Thymus (tissue), 11 donors: ENCODE measurements at regions not wholly inside any gene's neighbourhood (a gene's known extent, or its start where the extent isn't known, plus 50 kb on each side); places are given as distances from the start of the nearest gene placed in this dataset.

Experiments
- DNase-seq, 9 donors: peaks; one replicate each; pipeline ENCODE4 v3.0.0-alpha.2; 2013; ENCODE audit warnings: low spot score in 9 of 9, low read depth in 6 of 9, missing footprints in 1 of 9
- H3K27ac ChIP-seq, 2 donors: one replicate each; pipeline ENCODE4 v1.5.1; 2013; ENCODE audit warnings: control low read depth in 1 of 2, low read depth in 1 of 2, low read length in 1 of 2, mild to moderate bottlenecking in 1 of 2, moderate library complexity in 1 of 2
- H3K27me3 ChIP-seq, 2 donors: one replicate each; pipeline ENCODE4 v1.5.1; 2013; ENCODE audit warnings: low read length in 1 of 2; ENCODE audit not compliant: control insufficient read depth in 2 of 2, insufficient read depth in 1 of 2
- H3K36me3 ChIP-seq, 2 donors: one replicate each; pipeline ENCODE4 v1.5.1; 2013; ENCODE audit warnings: low read length in 1 of 2, mild to moderate bottlenecking in 1 of 2, moderate library complexity in 1 of 2; ENCODE audit not compliant: control insufficient read depth in 2 of 2, insufficient read depth in 2 of 2
- H3K4me1 ChIP-seq, 2 donors: one replicate each; pipeline ENCODE4 v1.5.1; 2013; ENCODE audit warnings: low read length in 2 of 2; ENCODE audit not compliant: control insufficient read depth in 2 of 2, insufficient read depth in 2 of 2
- H3K4me3 ChIP-seq, 2 donors: one replicate each; pipeline ENCODE4 v1.5.1; 2013; ENCODE audit warnings: low read length in 2 of 2, control low read depth in 1 of 2, mild to moderate bottlenecking in 1 of 2
- H3K9me3 ChIP-seq, 2 donors: one replicate each; pipeline ENCODE4 v1.5.1; 2013; ENCODE audit warnings: low read length in 1 of 2, mild to moderate bottlenecking in 1 of 2; ENCODE audit not compliant: control insufficient read depth in 2 of 2, insufficient read depth in 1 of 2
- WGBS: extraction: QIAGEN DNeasy Blood & Tissue Kit; methylation state at CpG from one replicate; pipeline ENCODE4 v1.1.7; 2013; 5-methylcytosine and 5-hydroxymethylcytosine counted together
- donor health status: healthy.

DNA sequence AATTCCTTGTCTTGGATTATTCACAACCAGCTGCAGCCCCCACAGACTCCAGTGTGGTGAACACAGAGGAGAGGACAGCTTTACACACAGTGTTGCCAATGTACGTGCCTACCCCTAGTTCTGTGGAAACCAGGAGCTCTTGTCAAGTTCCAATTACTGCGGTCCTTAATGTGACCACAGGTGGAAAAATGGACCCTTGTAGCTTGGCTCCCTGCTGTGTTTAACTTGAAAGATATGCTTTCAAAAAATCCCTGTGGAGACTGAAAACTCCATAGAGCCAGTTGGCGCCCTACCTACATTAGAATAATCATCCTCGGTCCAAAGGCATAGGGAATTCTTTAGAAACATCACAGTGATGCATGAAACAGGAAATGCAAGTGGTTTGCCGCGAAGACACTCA, 118.3 kb upstream of the SLC22A23 start:
- H3K4me1 ChIP-seq = peaks cover 0 to 2% of the 10 kb centered on the region in 2 donors
- H3K27ac ChIP-seq = no peak overlapping the region
- no peaks in the 10 kb centered on the region for H3K36me3 ChIP-seq
- WGBS = 81% methylated on average over 6 of the region's 6 CpGs
- H3K9me3 ChIP-seq = no peaks in the 10 kb centered on the region
- no peak overlapping the region for H3K4me3 ChIP-seq
- H3K27me3 ChIP-seq = no peaks in the 10 kb centered on the region
- no peak for DNase-seq

DNA sequence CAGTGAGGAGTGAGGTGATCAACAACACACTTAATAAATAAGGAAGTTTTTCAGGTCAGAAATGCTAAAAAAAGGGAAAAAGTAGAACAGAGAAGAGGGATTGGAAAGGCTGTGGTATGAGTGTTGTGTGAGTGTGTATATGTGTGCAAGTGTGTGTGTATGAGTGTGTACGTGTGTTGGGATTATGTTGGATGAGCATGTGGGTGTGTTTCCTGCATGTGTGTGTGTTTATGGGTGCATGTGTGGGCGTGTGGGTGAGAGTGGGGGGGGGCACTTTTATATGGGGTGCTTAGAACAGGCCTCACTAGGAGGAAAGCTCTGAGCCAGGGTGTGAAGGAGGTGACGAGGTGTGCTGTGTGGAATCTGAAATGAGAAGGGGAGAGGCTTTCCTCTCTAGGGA, 116.8 kb upstream of the SLC22A23 start:
- peaks cover 0 to 2% of the 10 kb centered on the region in 2 donors for H3K4me1 ChIP-seq
- no peaks in the 10 kb centered on the region for H3K9me3 ChIP-seq
- no peak overlapping the region for H3K4me3 ChIP-seq
- no peak for DNase-seq
- no peak overlapping the region for H3K27ac ChIP-seq
- no peaks in the 10 kb centered on the region for H3K36me3 ChIP-seq
- WGBS = 84% methylated on average over 3 of the region's 3 CpGs
- H3K27me3 ChIP-seq = no peaks in the 10 kb centered on the region

GRCh38 chr6:3571836-3572235, 115.0 kb upstream of the SLC22A23 start:
- H3K4me3 ChIP-seq = no peak overlapping the region
- H3K27ac ChIP-seq = no peak overlapping the region
- peaks cover 0 to 2% of the 10 kb centered on the region in 2 donors for H3K4me1 ChIP-seq
- no peaks in the 10 kb centered on the region for H3K9me3 ChIP-seq
- DNase-seq = no peak
- H3K36me3 ChIP-seq = no peaks in the 10 kb centered on the region
- WGBS = 75% methylated on average over 9 of the region's 9 CpGs
- H3K27me3 ChIP-seq = no peaks in the 10 kb centered on the region

DNA sequence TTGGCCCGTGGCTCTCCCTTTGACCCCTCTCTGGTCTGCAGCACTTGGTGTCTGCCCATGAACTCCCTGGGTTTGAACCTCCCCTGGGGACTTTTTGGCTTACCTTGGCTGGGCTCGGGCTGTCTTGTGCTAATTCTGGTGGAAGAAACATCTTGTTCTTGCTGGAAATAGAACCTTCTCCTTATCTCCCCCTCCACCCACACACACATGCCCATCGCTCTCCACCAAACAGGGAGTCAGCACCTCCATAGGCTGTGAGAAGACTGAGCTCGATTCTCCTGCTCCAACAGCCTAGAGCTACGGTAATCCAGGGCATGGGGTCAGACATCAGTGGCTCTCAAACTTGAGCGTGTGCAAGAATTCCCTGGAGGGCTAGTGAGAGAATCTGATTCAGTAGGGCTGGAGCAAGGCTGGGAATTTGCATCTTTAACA, 114.4 kb upstream of the SLC22A23 start:
- Histone ChIP-seq H3K27ac (no peak overlapping the region), H3K4me1 (peaks cover 0 to 2% of the 10 kb centered on the region in 2 donors), H3K9me3 (no peaks in the 10 kb centered on the region), H3K27me3 (no peaks in the 10 kb centered on the region), H3K4me3 (no peak overlapping the region), H3K36me3 (no peaks in the 10 kb centered on the region)
- WGBS = 93% methylated on average over 6 of the region's 6 CpGs
- DNase-seq = no peak

DNA sequence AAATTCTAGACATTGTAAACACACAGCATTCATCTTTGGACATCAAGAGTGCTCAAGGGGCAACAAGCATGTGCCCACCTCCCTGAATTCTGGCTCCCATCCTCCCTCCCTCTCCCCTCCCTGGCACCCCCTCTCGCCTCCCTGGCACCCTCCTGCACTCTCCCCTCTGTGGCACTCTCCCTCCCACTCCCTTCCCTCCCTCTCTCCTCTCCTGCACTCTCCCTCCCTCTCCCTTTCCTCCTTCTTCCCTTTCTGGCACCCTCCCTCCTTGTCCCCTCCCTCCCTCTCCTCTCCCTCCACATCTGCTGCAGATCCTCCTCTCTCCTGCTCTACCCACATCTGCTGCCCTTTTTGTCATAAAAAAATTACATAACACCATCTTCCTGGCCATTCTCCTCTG, 113.0 kb upstream of the SLC22A23 start:
- no peaks in the 10 kb centered on the region for H3K36me3 ChIP-seq
- 77% methylated on average over 1 of the region's 1 CpG for WGBS
- no peaks in the 10 kb centered on the region for H3K4me1 ChIP-seq
- no peak overlapping the region for H3K4me3 ChIP-seq
- no peak for DNase-seq
- H3K27me3 ChIP-seq = no peaks in the 10 kb centered on the region
- H3K9me3 ChIP-seq = no peaks in the 10 kb centered on the region
- no peak overlapping the region for H3K27ac ChIP-seq

DNA sequence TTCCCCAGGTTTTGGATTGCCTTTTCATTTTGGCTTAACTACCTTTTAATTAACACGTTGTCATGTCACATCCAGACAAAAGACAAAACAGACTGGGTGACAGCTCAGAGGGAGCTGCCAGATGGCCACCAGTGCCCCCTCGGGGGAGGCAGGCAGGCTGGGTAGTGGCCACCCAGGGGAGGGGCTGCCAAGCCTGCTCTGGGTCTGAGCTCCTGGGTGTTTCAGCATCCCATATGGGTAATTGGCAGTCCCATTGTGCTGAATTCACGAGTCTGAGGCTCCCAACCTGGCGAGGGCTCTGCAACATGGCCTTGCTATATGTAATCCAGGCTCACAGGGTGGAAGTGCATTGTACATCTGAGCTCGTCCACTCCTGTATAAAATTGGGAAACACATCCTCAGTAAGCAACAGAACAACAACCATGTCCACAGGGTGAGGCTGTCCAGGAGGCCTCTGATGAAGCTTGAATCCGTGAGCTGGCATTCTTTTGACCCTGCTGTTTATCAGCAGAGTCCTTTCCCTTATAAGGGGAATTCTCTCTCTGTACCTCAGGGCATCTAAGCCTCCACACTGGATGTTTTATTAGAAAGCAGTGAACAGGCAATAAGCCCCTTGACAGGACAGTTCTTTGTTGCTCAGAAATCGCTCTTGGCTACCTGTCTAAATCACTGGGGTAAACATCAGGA, 111.7 kb upstream of the SLC22A23 start:
- DNase-seq = no peak
- Histone ChIP-seq H3K4me3 (no peak overlapping the region), H3K36me3 (no peaks in the 10 kb centered on the region), H3K9me3 (no peaks in the 10 kb centered on the region), H3K27ac (no peak overlapping the region), H3K4me1 (no peaks in the 10 kb centered on the region), H3K27me3 (no peaks in the 10 kb centered on the region)
- 87% methylated on average over 7 of the region's 7 CpGs for whole genome bisulfite sequencing

GRCh38 chr6:3566812-3567211, 110.0 kb upstream of the SLC22A23 start:
- 96% methylated on average over 8 of the region's 8 CpGs for WGBS
- Histone ChIP-seq H3K27me3 (no peaks in the 10 kb centered on the region), H3K4me3 (no peak overlapping the region)

DNA sequence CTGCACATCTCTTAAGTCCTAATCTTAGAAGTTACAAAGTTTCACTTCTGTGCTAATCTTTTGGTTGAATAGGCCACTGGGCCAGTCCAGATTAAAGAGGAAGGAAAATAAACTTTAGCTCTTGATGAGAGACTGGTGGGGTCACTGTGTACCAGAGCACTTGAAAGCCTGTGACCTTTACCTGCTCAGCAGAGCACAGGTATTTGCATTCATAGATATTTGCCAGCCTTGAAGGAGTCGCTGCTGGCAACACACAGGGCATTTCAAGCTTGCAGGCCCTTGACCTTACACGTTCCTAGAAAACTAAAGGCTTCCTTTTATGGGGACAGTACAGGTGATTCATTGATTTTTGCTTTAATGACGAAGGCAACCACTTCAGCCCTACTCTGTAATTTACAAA, 108.4 kb upstream of the SLC22A23 start:
- 97% methylated on average over 3 of the region's 3 CpGs for WGBS
- no peak for DNase-seq
- H3K36me3 ChIP-seq = no peaks in the 10 kb centered on the region
- no peaks in the 10 kb centered on the region for H3K9me3 ChIP-seq
- H3K27ac ChIP-seq = no peak overlapping the region
- H3K4me1 ChIP-seq = no peaks in the 10 kb centered on the region
- no peak overlapping the region for H3K4me3 ChIP-seq
- no peaks in the 10 kb centered on the region for H3K27me3 ChIP-seq

More at GRCh38 chr6:3566812-3567211, 110.0 kb upstream of the SLC22A23 start:
- H3K36me3 ChIP-seq = no peaks in the 10 kb centered on the region
- no peak overlapping the region for H3K27ac ChIP-seq
- no peak for DNase-seq
- H3K4me1 ChIP-seq = no peaks in the 10 kb centered on the region
- no peaks in the 10 kb centered on the region for H3K9me3 ChIP-seq

DNA sequence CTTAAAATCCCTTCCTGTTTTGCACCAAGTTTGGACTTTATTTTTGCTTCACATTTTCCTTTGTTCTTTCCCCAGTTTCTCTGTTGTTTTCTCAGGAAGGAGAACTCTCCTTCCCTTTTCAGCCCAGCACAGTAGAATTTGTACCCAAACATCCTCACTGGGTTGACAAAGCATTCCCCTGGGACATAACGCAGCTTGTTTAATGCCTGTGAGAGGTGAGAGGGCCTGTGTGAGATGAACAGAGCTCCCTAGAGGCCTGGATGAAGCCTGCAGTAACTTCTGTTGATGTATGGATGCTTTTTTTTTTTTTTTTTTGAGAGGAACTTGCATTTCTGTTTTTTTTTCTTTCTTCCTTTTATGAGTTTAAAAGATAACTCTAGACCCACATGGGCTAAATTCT, 104.9 kb upstream of the SLC22A23 start:
- no peak overlapping the region for H3K27ac ChIP-seq
- no peaks in the 10 kb centered on the region for H3K9me3 ChIP-seq
- DNase-seq = no peak
- no peaks in the 10 kb centered on the region for H3K4me1 ChIP-seq
- H3K36me3 ChIP-seq = no peaks in the 10 kb centered on the region
- no peak overlapping the region for H3K4me3 ChIP-seq
- no peaks in the 10 kb centered on the region for H3K27me3 ChIP-seq
- 59% methylated on average over 1 of the region's 1 CpG for WGBS
